DMS53 (cell line): ENCODE measurements at regions not wholly inside any gene's neighbourhood (a gene's known extent, or its start where the extent isn't known, plus 50 kb on each side); places are given as distances from the start of the nearest gene placed in this dataset.

Experiments
- DNase-seq: peaks from one replicate; lab custom pipeline; 2025; lab: John Stamatoyannopoulos, UW

GRCh38 chr12:71236133-71236660 is 78.4 kb upstream of the TSPAN8 start:
- no peak for DNase-seq

- no peak for DNase-seq
Observed at GRCh38 chr12:71233083-71233482, 75.3 kb upstream of the TSPAN8 start.

GRCh38 chr12:71230542-71230941 is 72.7 kb upstream of the TSPAN8 start:
- no peak for DNase-seq

- peak; percentile 45 for DNase-seq
Observed at GRCh38 chr12:71223139-71223538, 65.3 kb upstream of the TSPAN8 start.

GRCh38 chr12:71222436-71222835 is 64.6 kb upstream of the TSPAN8 start:
- no peak for DNase-seq

- no peak for DNase-seq
Observed at GRCh38 chr12:71220260-71220659, 62.5 kb upstream of the TSPAN8 start.

- no peak for DNase-seq
Observed at GRCh38 chr12:71219224-71219623, 61.4 kb upstream of the TSPAN8 start.

- no peak for DNase-seq
Observed at GRCh38 chr12:71218616-71219015, 60.8 kb upstream of the TSPAN8 start.

- DNase-seq = peak; percentile 91
Observed at GRCh38 chr12:71216725-71217579, 59.2 kb upstream of the TSPAN8 start.

GRCh38 chr12:71214511-71215285 is 56.9 kb upstream of the TSPAN8 start:
- peak; percentile 78 for DNase-seq

- peak; percentile 55 for DNase-seq
Observed at GRCh38 chr12:71208053-71208685, 50.4 kb upstream of the TSPAN8 start.
